GM12878 (cell line): ENCODE measurements at regions not wholly inside any gene's neighbourhood (a gene's known extent, or its start where the extent isn't known, plus 50 kb on each side); places are given as distances from the start of the nearest gene placed in this dataset.

Source experiments
- ATAC-seq: fragments of 200-7000 bp; cut with Tn5 transposase; 3 replicates; pipeline ENCODE4 v1.9.1; 2020; ENCODE audit warnings: mild to moderate bottlenecking, moderate library complexity
- BruUV-seq: library from RNA; stranded (reverse); fragments of 400-500 nt; replicated peaks from 2 replicates; lab custom pipeline; 2021; lab: Mats Ljungman, UMichigan
- CTCF ChIA-PET: fragments of 300-600 bp; sonication (Branson Sonifier 250); formaldehyde crosslinking; extraction: SDS; loops from one replicate; lab custom pipeline; 2021; ENCODE audit warnings: inconsistent platforms; lab: Yijun Ruan, JAX
- POLR2A ChIA-PET: fragments of 350-600 bp; formaldehyde crosslinking; extraction: SDS; loops from one replicate; lab custom pipeline; 2021; ENCODE audit warnings: inconsistent platforms; lab: Charles Lee
- RAD21 ChIA-PET: fragments of 300-600 bp; sonication (Branson Sonifier 250); formaldehyde crosslinking; loops from one replicate; lab custom pipeline; 2023; ENCODE audit warnings: antibody characterized with exemption; ENCODE audit not compliant: unreplicated experiment; lab: Charles Lee
- SMC1A ChIA-PET: fragments of 300-600 bp; sonication (Branson Sonifier 250); formaldehyde crosslinking; loops from one replicate; lab custom pipeline; 2023; ENCODE audit not compliant: unreplicated experiment, uncharacterized antibody; lab: Charles Lee
- DNase-seq: peaks from one replicate; pipeline ENCODE4 v3.0.0-alpha.2; 2011; ENCODE audit warnings: low read depth, low spot score
- FAIRE-seq: peaks from 3 replicates; lab custom pipeline; 2011; peaks lifted over from hg19 to GRCh38; lab: Jason Lieb, UNC
- H2AFZ ChIP-seq: 2 replicates; pipeline ENCODE4 v1.6.0; 2011; ENCODE audit warnings: low read depth, low read length, control low read depth; ENCODE audit not compliant: control insufficient read depth
- H3K27ac ChIP-seq: 2 replicates; pipeline ENCODE4 v1.5.1; 2011; ENCODE audit warnings: control low read depth; ENCODE audit not compliant: control insufficient read depth, insufficient read depth
- H3K27me3 ChIP-seq, 2 experiments: replicated peaks in 1 of 2; 2 replicates each; pipeline versions ENCODE4 v1.6.0 to v1.6.1; 2011; ENCODE audit warnings: low read length in 1 of 2; ENCODE audit not compliant: control insufficient read depth in 2 of 2, insufficient read depth in 2 of 2
- H3K36me3 ChIP-seq, 2 experiments: 2 replicates each; pipeline ENCODE4 v1.5.1; 2011; ENCODE audit warnings: low read length in 1 of 2; ENCODE audit not compliant: control insufficient read depth in 2 of 2, insufficient read depth in 2 of 2
- H3K4me1 ChIP-seq: 2 replicates; pipeline ENCODE4 v1.6.1; 2011; ENCODE audit warnings: mild to moderate bottlenecking, low read length, moderate library complexity, mixed read lengths; ENCODE audit not compliant: control insufficient read depth, insufficient read depth
- H3K4me2 ChIP-seq: 2 replicates; pipeline ENCODE4 v1.6.0; 2011; ENCODE audit warnings: control low read depth; ENCODE audit not compliant: control insufficient read depth, insufficient read depth
- H3K4me3 ChIP-seq: fragments of 200-600 bp; sonication (generic); 2 replicates; pipeline ENCODE4 v1.5.1; 2016
- H3K79me2 ChIP-seq: 2 replicates; pipeline ENCODE4 v1.6.0; 2011; ENCODE audit warnings: low read length; ENCODE audit not compliant: control insufficient read depth, insufficient read depth
- H3K9ac ChIP-seq: 2 replicates; pipeline ENCODE4 v1.8.0; 2011; ENCODE audit warnings: low read length, control low read depth, mixed read lengths; ENCODE audit not compliant: control insufficient read depth, insufficient read depth
- H3K9me3 ChIP-seq: replicated peaks from 3 replicates; pipeline ENCODE4 v1.5.1; 2011; ENCODE audit warnings: mild to moderate bottlenecking, low read length; ENCODE audit not compliant: control insufficient read depth, insufficient read depth
- H4K20me1 ChIP-seq: 2 replicates; pipeline ENCODE4 v1.6.0; 2011; ENCODE audit not compliant: control insufficient read depth, insufficient read depth
- ASH2L ChIP-seq: fragments of 300-600, 200-600 bp; sonication (generic); IDR thresholded peaks from 2 replicates; pipeline ENCODE4 v1.6.1; 2017; ENCODE audit warnings: low read depth, mild to moderate bottlenecking, borderline replicate concordance
- CEBPB ChIP-seq, 2 experiments: fragments of 150-350 bp in 1 of 2; IDR thresholded peaks; 2 replicates each; pipeline ENCODE4 v1.6.1; 2012 to 2014; ENCODE audit warnings: low read depth in 2 of 2, low read length in 2 of 2, borderline replicate concordance in 1 of 2, inconsistent platforms in 1 of 2
- EP300 ChIP-seq, 2 experiments: fragments of 150-350 bp in 1 of 2; IDR thresholded peaks; 2 replicates each; pipeline ENCODE4 v1.6.1; 2011 to 2012; ENCODE audit warnings: low read depth in 2 of 2, low read length in 2 of 2, borderline replicate concordance in 1 of 2, improper control_type of control experiment in 1 of 2, inconsistent platforms in 1 of 2; ENCODE audit not compliant: control insufficient read depth in 1 of 2
- PAX5 ChIP-seq: IDR thresholded peaks from 2 replicates; pipeline ENCODE4 v1.6.1; 2011; ENCODE audit warnings: low read depth, low read length, borderline replicate concordance
- RB1 ChIP-seq: fragments of 450-650 bp; formaldehyde crosslinking; IDR thresholded peaks from 2 replicates; pipeline ENCODE4 v1.6.1; 2017; ENCODE audit warnings: mild to moderate bottlenecking, borderline replicate concordance
- SIN3A ChIP-seq: IDR thresholded peaks from 2 replicates; pipeline ENCODE4 v1.6.1; 2012; ENCODE audit warnings: low read depth, low read length, improper control_type of control experiment
- SUPT20H ChIP-seq: IDR thresholded peaks from 2 replicates; pipeline ENCODE4 v1.6.1; 2011; ENCODE audit warnings: low read depth, mild to moderate bottlenecking, low read length, moderate library complexity, borderline replicate concordance; ENCODE audit not compliant: control insufficient read depth
- TCF3 ChIP-seq: IDR thresholded peaks from 2 replicates; pipeline ENCODE4 v1.6.1; 2012; ENCODE audit warnings: low read depth, mild to moderate bottlenecking, low read length, borderline replicate concordance; ENCODE audit not compliant: insufficient read depth
- ZNF274 ChIP-seq: IDR thresholded peaks from one replicate; pipeline ENCODE4 v1.8.0; 2011; ENCODE audit not compliant: insufficient read length, insufficient read depth
- WGBS: methylation state at CpG from one replicate; pipeline ENCODE4 v1.1.6; 2016; ENCODE audit warnings: low lambda C conversion rate; ENCODE audit not compliant: insufficient replicate concordance, insufficient coverage; ENCODE audit errors: missing lambda C conversion rate; 5-methylcytosine and 5-hydroxymethylcytosine counted together
- in situ Hi-C: fragments of 300-500 bp; cut with MboI; formaldehyde crosslinking; loops from 9 replicates; pipeline ENCODE4 v1.14.3; 2018; ENCODE audit warnings: mixed read lengths
- intact Hi-C: fragments of 100-400 bp; cut with micrococcal nuclease; formaldehyde crosslinking; loops from one replicate; pipeline ENCODE4 v1.14.2; 2022; ENCODE audit not compliant: unreplicated experiment

DNA sequence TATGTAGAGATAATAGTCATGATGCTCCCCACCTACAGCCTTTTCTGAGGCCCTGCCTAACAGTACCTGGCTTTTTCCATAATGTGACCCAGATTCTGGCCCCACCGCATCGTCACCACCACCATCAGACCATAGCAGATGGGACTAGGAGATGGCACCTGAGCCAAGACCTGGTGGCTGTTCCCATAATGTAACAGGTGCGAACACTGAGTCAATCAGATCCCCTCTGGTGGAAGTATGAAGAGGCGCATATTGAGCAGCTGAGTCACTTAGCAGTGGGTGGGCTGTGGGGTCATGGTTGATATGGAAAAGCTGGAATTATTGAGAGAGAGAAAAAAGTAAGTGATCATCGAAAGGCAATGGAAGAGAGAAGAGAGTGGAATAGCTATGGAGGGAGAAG lies 578.0 kb upstream of the CADM1 start:
- Histone ChIP-seq H3K79me2 (no peaks in the 10 kb centered on the region), H2AFZ (no peak overlapping the region), H3K36me3 (no peaks in the 10 kb centered on the region), H3K4me3 (no peak overlapping the region)
- SMC1A ChIA-PET = interaction anchor here (0.7 to 1.4 kb wide), 4 partner anchors 8 to 451 kb away, joined by 3 read pairs; no protein-coding TSS in a partner anchor
- POLR2A ChIA-PET = no interaction called here
- TF ChIP-seq ASH2L (no peak), TCF3 (no peak), RB1 (no peak), EP300 (IDR thresholded peaks at IDR 0.05; ENCODE audit: borderline replicate concordance in 1 of 2, control insufficient read depth in 1 of 2, low read depth in 2 of 2, low read length in 2 of 2) (no peak), ZNF274 (no peak), SIN3A (no peak), SUPT20H (no peak), PAX5 (no peak), CEBPB (IDR thresholded peaks at IDR 0.05; ENCODE audit: borderline replicate concordance in 1 of 2, low read depth in 2 of 2, low read length in 2 of 2) (no peak)
- TF ChIP-seq, all 136 proteins: peak for 0
- Histone ChIP-seq H3K27ac (no peak overlapping the region), H3K4me1 (peaks cover 5% of the 10 kb centered on the region; the same call in 1 of the 2 replicates), H3K9ac (no peak overlapping the region), H4K20me1 (no peaks in the 10 kb centered on the region), H3K4me2 (no peak overlapping the region), H3K27me3 (no peaks in the 10 kb centered on the region), H3K9me3 (no peaks in the 10 kb centered on the region; the same call in 2 of the 3 replicates)
- ChIA-PET CTCF (interaction anchor here (0.6 to 1.3 kb wide), 4 partner anchors 9 to 480 kb away, joined by 3 read pairs; no protein-coding TSS in a partner anchor), RAD21 (interaction anchor here (1.2 to 11.6 kb wide), 2 partner anchors 93 to 155 kb away, joined by 3 to 222 read pairs; no protein-coding TSS in a partner anchor)
- BruUV-seq = no TSS peak
- no peak for ATAC-seq
- in situ Hi-C loops (no loop called here), intact Hi-C loops (no loop called here)
- DNase-seq = no peak
- 65% methylated on average over 5 of the region's 5 CpGs for WGBS
- FAIRE-seq = no peak
